Breast epithelium (tissue), 4 donors: ENCODE measurements at regions not wholly inside any gene's neighbourhood (a gene's known extent, or its start where the extent isn't known, plus 50 kb on each side); places are given as distances from the start of the nearest gene placed in this dataset.

Source experiments
- DNase-seq, 2 donors: peaks; one replicate each; pipeline ENCODE4 v3.0.0-alpha.2; 2019; ENCODE audit warnings: low spot score in 2 of 2
- H3K27ac ChIP-seq, 2 donors: fragments of 200-600 bp; sonication (generic) in 1 of 2; one replicate each; pipeline ENCODE4 v1.5.1; 2016 to 2019; ENCODE audit warnings: mild to moderate bottlenecking in 1 of 2
- H3K27me3 ChIP-seq, 2 donors: fragments of 200-600 bp; sonication (generic) in 1 of 2; one replicate each; pipeline versions ENCODE4 v1.5.1 to v1.6.0; 2017 to 2019; ENCODE audit warnings: control low read depth in 1 of 2, mild to moderate bottlenecking in 1 of 2
- H3K36me3 ChIP-seq: fragments of 200-600 bp; one replicate; pipeline ENCODE4 v1.5.1; 2019
- H3K4me1 ChIP-seq, 2 donors: fragments of 200-600 bp; sonication (generic); one replicate each; pipeline ENCODE4 v1.5.1; 2016 to 2019; ENCODE audit warnings: control low read depth in 1 of 2
- H3K4me3 ChIP-seq, 3 donors: fragments of 200-600 bp; sonication (generic); 1 replicate in 2 of 3; 2 replicates in 1 of 3; pipeline ENCODE4 v1.5.1; 2016 to 2019; ENCODE audit warnings: mild to moderate bottlenecking in 3 of 3, moderate library complexity in 2 of 3
- H3K9me3 ChIP-seq, 2 donors: fragments of 200-600 bp; sonication (generic) in 1 of 2; one replicate each; pipeline ENCODE4 v1.5.1; 2016 to 2019; ENCODE audit warnings: control low read depth in 1 of 2
- POLR2A ChIP-seq: fragments of 450-650 bp; IDR thresholded peaks from one replicate; pipeline ENCODE4 v1.6.1; 2016; ENCODE audit warnings: antibody characterized with exemption, mild to moderate bottlenecking, moderate library complexity
- POLR2AphosphoS5 ChIP-seq, 3 donors: sonication (generic); formaldehyde crosslinking; IDR thresholded peaks; one replicate each; pipeline ENCODE4 v1.6.1; 2017; ENCODE audit warnings: antibody characterized with exemption in 3 of 3
- intact Hi-C: fragments of 100-400 bp; cut with DNase I; formaldehyde crosslinking; loops from one replicate; pipeline ENCODE4 v1.15.1; 2023; ENCODE audit warnings: low total_unique reads
- TF ChIP-seq, protein P1 (sequence below), 3 donors: fragments of 450-650 bp; IDR thresholded peaks; one replicate each; pipeline ENCODE4 v1.5.1; 2016 to 2017; ENCODE audit warnings: antibody characterized with exemption in 3 of 3, mild to moderate bottlenecking in 3 of 3, moderate library complexity in 3 of 3

DNA sequence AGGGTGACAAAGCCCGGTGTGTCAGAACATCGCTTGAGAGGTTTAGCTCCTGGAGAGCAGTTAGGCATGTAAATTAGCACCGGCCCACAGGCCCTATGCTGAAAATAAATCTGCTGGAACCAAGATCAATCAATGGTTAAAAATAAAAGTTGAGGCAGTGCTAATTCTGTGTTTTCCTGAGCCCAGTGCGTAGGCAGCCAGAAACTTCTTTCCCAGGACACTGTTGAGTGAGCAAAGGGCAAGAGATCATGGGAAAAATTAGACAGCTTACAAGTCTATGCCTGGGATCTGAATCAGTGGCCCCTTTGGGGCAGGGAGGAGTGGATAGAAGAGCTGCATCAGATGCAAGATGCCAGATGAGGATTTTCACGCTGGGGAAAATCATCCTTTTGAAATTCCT, 539.2 kb downstream of the BUD13 start:
- no peak for DNase-seq
- no peaks in the 10 kb centered on the region for H3K9me3 ChIP-seq
- intact Hi-C loops: no loop called here
- no peaks in the 10 kb centered on the region for H3K27me3 ChIP-seq
- H3K4me1 ChIP-seq: no peaks in the 10 kb centered on the region
- H3K36me3 ChIP-seq: no peaks in the 10 kb centered on the region
- TF ChIP-seq, protein P1, sequence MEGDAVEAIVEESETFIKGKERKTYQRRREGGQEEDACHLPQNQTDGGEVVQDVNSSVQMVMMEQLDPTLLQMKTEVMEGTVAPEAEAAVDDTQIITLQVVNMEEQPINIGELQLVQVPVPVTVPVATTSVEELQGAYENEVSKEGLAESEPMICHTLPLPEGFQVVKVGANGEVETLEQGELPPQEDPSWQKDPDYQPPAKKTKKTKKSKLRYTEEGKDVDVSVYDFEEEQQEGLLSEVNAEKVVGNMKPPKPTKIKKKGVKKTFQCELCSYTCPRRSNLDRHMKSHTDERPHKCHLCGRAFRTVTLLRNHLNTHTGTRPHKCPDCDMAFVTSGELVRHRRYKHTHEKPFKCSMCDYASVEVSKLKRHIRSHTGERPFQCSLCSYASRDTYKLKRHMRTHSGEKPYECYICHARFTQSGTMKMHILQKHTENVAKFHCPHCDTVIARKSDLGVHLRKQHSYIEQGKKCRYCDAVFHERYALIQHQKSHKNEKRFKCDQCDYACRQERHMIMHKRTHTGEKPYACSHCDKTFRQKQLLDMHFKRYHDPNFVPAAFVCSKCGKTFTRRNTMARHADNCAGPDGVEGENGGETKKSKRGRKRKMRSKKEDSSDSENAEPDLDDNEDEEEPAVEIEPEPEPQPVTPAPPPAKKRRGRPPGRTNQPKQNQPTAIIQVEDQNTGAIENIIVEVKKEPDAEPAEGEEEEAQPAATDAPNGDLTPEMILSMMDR (IDR thresholded peaks at IDR 0.05): no peak
- TF ChIP-seq POLR2AphosphoS5 (IDR thresholded peaks at IDR 0.05) (no peak), POLR2A (no peak)
- no peak overlapping the region for H3K4me3 ChIP-seq
- no peak overlapping the region for H3K27ac ChIP-seq

DNA sequence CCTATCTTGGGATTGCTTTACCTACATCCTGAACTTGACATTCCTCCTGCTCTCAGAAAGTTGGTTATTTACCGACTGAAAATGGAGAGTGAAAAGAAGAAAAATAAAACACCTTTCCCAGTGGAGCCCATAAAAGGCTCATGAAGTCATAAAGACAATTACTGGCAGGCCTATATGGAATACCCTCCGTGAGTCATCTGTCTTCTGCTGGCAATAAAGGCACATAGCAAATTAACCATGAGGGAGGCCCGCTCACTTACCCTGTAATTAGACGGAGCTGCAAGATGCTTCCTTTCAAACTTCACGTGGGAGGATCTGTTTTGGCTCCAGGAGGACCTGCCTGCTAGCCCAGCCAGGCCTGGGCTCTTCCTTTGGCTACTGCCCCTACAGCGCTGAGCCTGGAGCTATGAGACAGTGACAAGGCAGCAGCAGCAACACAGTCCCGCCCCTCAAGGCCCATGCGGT, 540.4 kb downstream of the BUD13 start:
- Histone ChIP-seq H3K4me1 (no peaks in the 10 kb centered on the region), H3K4me3 (no peak overlapping the region), H3K36me3 (no peaks in the 10 kb centered on the region), H3K27me3 (no peaks in the 10 kb centered on the region), H3K27ac (no peak overlapping the region), H3K9me3 (no peaks in the 10 kb centered on the region)
- no peak for DNase-seq
- TF ChIP-seq, protein P1 (IDR thresholded peaks at IDR 0.05): no peak
- TF ChIP-seq POLR2A: no peak
- no peak for TF ChIP-seq POLR2AphosphoS5 (IDR thresholded peaks at IDR 0.05)
- intact Hi-C loops: no loop called here

DNA sequence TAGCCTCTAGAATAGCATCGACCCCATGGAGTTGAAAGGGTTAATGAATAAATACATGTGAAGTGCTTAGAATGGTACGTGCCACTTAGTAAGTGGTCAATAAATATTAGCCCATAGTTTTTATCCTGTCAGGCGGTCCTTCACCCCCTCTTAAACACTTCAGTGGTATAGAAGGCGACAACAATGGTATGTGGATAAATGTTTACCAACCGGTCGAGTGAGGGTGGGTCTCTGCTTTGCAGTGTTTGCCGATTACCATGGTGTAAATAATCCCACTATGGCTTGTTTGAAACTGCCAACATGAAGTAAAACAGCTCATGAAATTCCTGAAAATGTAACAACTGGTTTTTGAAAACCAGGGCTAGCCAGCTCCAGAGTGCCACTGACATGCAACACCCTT, 541.2 kb downstream of the BUD13 start:
- H3K9me3 ChIP-seq: no peaks in the 10 kb centered on the region
- no peak overlapping the region for H3K27ac ChIP-seq
- intact Hi-C loops: no loop called here
- DNase-seq: no peak
- TF ChIP-seq, protein P1 (IDR thresholded peaks at IDR 0.05): no peak
- TF ChIP-seq POLR2A: no peak
- no peak for TF ChIP-seq POLR2AphosphoS5 (IDR thresholded peaks at IDR 0.05)
- H3K4me1 ChIP-seq: no peaks in the 10 kb centered on the region
- no peak overlapping the region for H3K4me3 ChIP-seq
- no peaks in the 10 kb centered on the region for H3K27me3 ChIP-seq
- H3K36me3 ChIP-seq: no peaks in the 10 kb centered on the region

DNA sequence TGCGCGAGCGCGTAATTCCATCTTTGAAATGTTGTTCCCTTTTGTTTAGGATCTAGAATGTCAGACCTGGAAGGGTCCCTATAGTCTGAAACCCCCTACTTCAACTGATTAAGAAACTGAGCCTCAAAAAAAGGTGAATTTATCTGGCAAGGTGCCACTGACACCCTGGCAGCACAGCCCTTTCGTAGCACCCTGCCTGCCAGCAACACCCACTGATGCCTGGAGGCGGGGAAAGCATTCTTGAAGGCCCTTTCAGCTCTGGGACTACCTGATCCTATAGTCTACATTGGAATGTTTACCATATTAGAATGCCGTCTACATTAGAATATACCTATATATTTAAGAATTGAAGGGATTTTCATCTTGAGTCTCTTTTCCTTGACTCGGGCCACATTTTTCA, 542.3 kb downstream of the BUD13 start:
- H3K27me3 ChIP-seq: no peaks in the 10 kb centered on the region
- H3K4me3 ChIP-seq: no peak overlapping the region
- H3K36me3 ChIP-seq: no peaks in the 10 kb centered on the region
- no peaks in the 10 kb centered on the region for H3K4me1 ChIP-seq
- no peak for DNase-seq
- intact Hi-C loops: no loop called here
- no peak overlapping the region for H3K27ac ChIP-seq
- no peak for TF ChIP-seq POLR2A
- TF ChIP-seq, protein P1 (IDR thresholded peaks at IDR 0.05): no peak
- TF ChIP-seq POLR2AphosphoS5 (IDR thresholded peaks at IDR 0.05): no peak
- no peaks in the 10 kb centered on the region for H3K9me3 ChIP-seq

DNA sequence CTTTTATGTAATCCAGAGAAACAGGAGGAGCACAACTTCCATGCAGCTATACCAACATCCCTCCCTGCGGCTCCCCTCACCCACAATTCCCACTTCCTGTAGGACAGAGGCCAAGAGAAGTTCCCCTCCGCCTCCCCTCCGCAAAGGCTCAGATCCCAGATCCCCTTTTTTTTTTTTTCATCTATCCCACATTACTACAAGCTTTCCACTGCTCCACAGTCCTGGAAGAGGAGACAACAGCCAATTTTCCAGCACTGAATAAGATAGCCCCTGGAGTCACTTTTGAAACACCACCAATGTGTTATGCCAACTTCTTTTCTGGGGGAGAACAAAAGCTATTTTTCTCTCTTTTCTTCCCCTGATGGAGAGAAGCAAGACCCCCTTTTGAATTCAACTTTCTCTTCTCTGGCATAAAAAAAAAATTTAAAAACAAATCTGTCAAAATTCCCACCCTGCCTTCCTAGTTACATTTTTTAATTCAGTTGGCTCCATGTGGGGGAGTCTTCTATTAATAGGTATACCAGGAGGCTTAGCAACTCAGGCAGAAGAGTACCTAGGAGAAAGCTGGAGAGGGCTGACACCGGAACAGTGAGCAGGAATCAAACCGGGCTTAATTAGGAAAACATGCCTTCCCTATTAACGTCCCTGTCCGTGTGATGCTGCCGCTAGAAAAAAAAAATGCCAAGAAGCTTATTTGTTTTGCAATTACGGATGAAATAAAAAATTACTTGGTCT, 543.4 kb downstream of the BUD13 start:
- H3K4me1 ChIP-seq: no peaks in the 10 kb centered on the region
- H3K9me3 ChIP-seq: no peaks in the 10 kb centered on the region
- intact Hi-C loops: no loop called here
- no peaks in the 10 kb centered on the region for H3K36me3 ChIP-seq
- H3K27me3 ChIP-seq: no peaks in the 10 kb centered on the region
- H3K27ac ChIP-seq: no peak overlapping the region
- no peak for DNase-seq
- H3K4me3 ChIP-seq: no peak overlapping the region
- TF ChIP-seq, protein P1 (IDR thresholded peaks at IDR 0.05): no peak
